ENCODE measurements at regions not wholly inside any gene's neighbourhood (a gene's known extent, or its start where the extent isn't known, plus 50 kb on each side); places are given as distances from the start of the nearest gene placed in this dataset.

- H3K4me3 ChIP-seq (ENCODE audit: low read depth, low read length): no peak overlapping the region
- no peak for DNase-seq (ENCODE audit: low read depth, low spot score)
- ChIA-PET POLR2A (no interaction called here), CTCF (no interaction called here)
- TF ChIP-seq CTCF (IDR thresholded peaks at IDR 0.05; ENCODE audit: insufficient read depth, low read length, missing control alignments): no peak
Measured at GRCh38 chr20:43284486-43284885, 94.8 kb upstream of the PTPRT start.

GRCh38 chr20:43283126-43283525 lies 93.4 kb upstream of the PTPRT start:
- no peak for DNase-seq (ENCODE audit: low read depth, low spot score)

GRCh38 chr20:43271980-43272379 lies 82.3 kb upstream of the PTPRT start:
- no peak for DNase-seq (ENCODE audit: low read depth, low spot score)
- ChIA-PET POLR2A (no interaction called here), CTCF (no interaction called here)
- no peak overlapping the region for H3K4me3 ChIP-seq (ENCODE audit: low read depth, low read length)
- TF ChIP-seq CTCF (IDR thresholded peaks at IDR 0.05; ENCODE audit: insufficient read depth, low read length, missing control alignments): no peak

More at GRCh38 chr20:43283126-43283525, 93.4 kb upstream of the PTPRT start:
- TF ChIP-seq CTCF (IDR thresholded peaks at IDR 0.05; ENCODE audit: insufficient read depth, low read length, missing control alignments): no peak
- POLR2A ChIA-PET: no interaction called here
- CTCF ChIA-PET: no interaction called here
- H3K4me3 ChIP-seq (ENCODE audit: low read depth, low read length): no peak overlapping the region

- no peak overlapping the region for H3K4me3 ChIP-seq (ENCODE audit: low read depth, low read length)
- ChIA-PET CTCF (no interaction called here), POLR2A (no interaction called here)
- no peak for TF ChIP-seq CTCF (IDR thresholded peaks at IDR 0.05; ENCODE audit: insufficient read depth, low read length, missing control alignments)
- DNase-seq (ENCODE audit: low read depth, low spot score): no peak
Measured at GRCh38 chr20:43265449-43265848, 75.7 kb upstream of the PTPRT start.

- no peak for DNase-seq (ENCODE audit: low read depth, low spot score)
- POLR2A ChIA-PET: no interaction called here
- CTCF ChIA-PET: no interaction called here
- no peak overlapping the region for H3K4me3 ChIP-seq (ENCODE audit: low read depth, low read length)
- TF ChIP-seq CTCF (IDR thresholded peaks at IDR 0.05; ENCODE audit: insufficient read depth, low read length, missing control alignments): no peak
Measured at GRCh38 chr20:43263226-43263625, 73.5 kb upstream of the PTPRT start.

- no peak for DNase-seq (ENCODE audit: low read depth, low spot score)
- ChIA-PET POLR2A (interaction anchor here (0.7 kb wide), 1 partner anchor 115 kb away, joined by 3 read pairs; no protein-coding TSS in a partner anchor), CTCF (no interaction called here)
- TF ChIP-seq CTCF (IDR thresholded peaks at IDR 0.05; ENCODE audit: insufficient read depth, low read length, missing control alignments): no peak
- H3K4me3 ChIP-seq (ENCODE audit: low read depth, low read length): no peak overlapping the region
Measured at GRCh38 chr20:43262341-43262740, 72.6 kb upstream of the PTPRT start.
